ENCODE measurements at regions not wholly inside any gene's neighbourhood (a gene's known extent, or its start where the extent isn't known, plus 50 kb on each side); places are given as distances from the start of the nearest gene placed in this dataset.
A peak's percentile ranks its signal among the peaks of the same experiment; 100 is the strongest.

DNA sequence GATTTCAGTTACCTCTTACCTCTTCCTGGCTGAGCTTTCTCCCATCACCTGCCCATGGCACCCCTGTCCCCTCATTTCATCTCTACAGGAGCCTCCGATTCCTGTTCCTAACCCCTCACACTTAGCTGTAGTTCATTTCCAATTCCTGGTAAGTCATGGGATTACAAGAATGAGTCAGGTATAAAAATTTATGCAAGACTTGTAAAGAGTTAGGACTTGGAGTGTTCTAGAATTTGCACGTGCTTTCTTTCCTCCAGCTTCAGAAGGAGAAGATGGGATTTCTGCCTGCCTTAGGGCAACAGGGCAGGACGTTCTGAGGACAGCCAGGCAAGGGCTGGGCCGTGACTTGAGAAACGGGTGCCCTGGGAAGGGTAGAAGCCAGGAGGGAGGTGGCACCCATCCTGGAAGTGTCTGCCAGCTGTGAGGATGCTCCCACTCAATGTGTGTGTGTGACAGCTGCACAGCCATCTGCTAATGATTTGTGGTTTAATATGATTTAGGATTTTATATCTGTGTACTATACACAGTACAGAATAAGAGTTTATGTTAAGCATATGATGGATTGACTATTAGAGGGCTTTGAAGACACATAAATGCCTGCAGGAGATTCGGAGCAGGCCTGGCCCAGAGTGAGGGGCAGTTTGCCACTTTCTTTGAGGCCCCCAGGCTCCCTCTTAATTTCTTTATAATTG is 81.5 kb upstream of the VIPR2 start:
- DNase-seq = no peak
- H3K4me1 ChIP-seq = peaks cover 0 to 31% (median 23%) of the 10 kb centered on the region in 4 donors
- intact Hi-C loops (cut with DNase I) = no loop called here
- no peaks in the 10 kb centered on the region for H3K36me3 ChIP-seq
- H3K9me3 ChIP-seq = no peaks in the 10 kb centered on the region
- H3K27ac ChIP-seq = peak overlapping the region in 3 of 4 donors; percentile 55 to 72 (median 61)
- no peak overlapping the region for H3K4me3 ChIP-seq
- TF ChIP-seq POLR2AphosphoS5 (IDR thresholded peaks at IDR 0.05) (peak in 2 of 4 donors; percentile 8 to 51), EP300 (IDR thresholded peaks at IDR 0.05) (no peak)
- H3K27me3 ChIP-seq = no peaks in the 10 kb centered on the region
- WGBS, 2 donors = 82 to 85% methylated on average over 6 of the region's 6 CpGs

DNA sequence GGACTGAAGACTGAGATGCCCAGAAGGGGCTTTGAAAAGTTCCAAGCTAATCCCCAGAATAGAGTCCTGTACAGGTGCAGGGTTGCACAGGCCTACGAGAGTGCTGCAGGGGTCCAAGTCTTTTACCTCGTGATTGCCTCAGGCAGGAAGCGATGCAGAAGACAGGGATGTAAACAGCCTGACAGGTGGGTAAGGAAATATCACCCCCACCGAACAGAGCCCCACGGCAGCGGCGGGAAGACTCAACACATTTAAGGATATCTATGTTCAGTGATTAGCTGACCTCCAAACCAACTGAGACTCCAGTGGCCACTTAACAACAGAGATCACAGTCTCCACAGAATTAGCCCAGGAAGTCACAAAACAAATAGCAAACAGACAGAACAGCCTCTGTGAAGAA is 73.9 kb upstream of the VIPR2 start:
- TF ChIP-seq, protein P1, sequence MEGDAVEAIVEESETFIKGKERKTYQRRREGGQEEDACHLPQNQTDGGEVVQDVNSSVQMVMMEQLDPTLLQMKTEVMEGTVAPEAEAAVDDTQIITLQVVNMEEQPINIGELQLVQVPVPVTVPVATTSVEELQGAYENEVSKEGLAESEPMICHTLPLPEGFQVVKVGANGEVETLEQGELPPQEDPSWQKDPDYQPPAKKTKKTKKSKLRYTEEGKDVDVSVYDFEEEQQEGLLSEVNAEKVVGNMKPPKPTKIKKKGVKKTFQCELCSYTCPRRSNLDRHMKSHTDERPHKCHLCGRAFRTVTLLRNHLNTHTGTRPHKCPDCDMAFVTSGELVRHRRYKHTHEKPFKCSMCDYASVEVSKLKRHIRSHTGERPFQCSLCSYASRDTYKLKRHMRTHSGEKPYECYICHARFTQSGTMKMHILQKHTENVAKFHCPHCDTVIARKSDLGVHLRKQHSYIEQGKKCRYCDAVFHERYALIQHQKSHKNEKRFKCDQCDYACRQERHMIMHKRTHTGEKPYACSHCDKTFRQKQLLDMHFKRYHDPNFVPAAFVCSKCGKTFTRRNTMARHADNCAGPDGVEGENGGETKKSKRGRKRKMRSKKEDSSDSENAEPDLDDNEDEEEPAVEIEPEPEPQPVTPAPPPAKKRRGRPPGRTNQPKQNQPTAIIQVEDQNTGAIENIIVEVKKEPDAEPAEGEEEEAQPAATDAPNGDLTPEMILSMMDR (IDR thresholded peaks at IDR 0.05) = no peak
- TF ChIP-seq POLR2AphosphoS5 (IDR thresholded peaks at IDR 0.05) (no peak), EP300 (IDR thresholded peaks at IDR 0.05) (no peak), POLR2A (IDR thresholded peaks at IDR 0.05) (no peak)

GRCh38 chr7:159218170-159218569 is 73.5 kb upstream of the VIPR2 start:
- Histone ChIP-seq H3K9me3 (no peaks in the 10 kb centered on the region), H3K27me3 (no peaks in the 10 kb centered on the region), H3K4me1 (no peaks in the 10 kb centered on the region), H3K27ac (no peak overlapping the region), H3K36me3 (no peaks in the 10 kb centered on the region), H3K4me3 (no peak overlapping the region)
- 42% methylated on average over 1 of the region's 1 CpG for WGBS, 2 donors
- no peak for DNase-seq
- intact Hi-C loops (cut with DNase I) = no loop called here
- TF ChIP-seq POLR2AphosphoS5 (IDR thresholded peaks at IDR 0.05) (no peak), POLR2A (IDR thresholded peaks at IDR 0.05) (no peak), EP300 (IDR thresholded peaks at IDR 0.05) (no peak)
- TF ChIP-seq, protein P1 (IDR thresholded peaks at IDR 0.05) = no peak

More for the DNA sequence above, 73.9 kb upstream of the VIPR2 start:
- Histone ChIP-seq H3K27ac (no peak overlapping the region), H3K36me3 (no peaks in the 10 kb centered on the region), H3K4me3 (no peak overlapping the region), H3K4me1 (no peaks in the 10 kb centered on the region), H3K27me3 (no peaks in the 10 kb centered on the region), H3K9me3 (no peaks in the 10 kb centered on the region)
- no peak for DNase-seq
- intact Hi-C loops (cut with DNase I) = no loop called here
- WGBS, 2 donors = 76 to 82% methylated on average over 7 of the region's 7 CpGs

DNA sequence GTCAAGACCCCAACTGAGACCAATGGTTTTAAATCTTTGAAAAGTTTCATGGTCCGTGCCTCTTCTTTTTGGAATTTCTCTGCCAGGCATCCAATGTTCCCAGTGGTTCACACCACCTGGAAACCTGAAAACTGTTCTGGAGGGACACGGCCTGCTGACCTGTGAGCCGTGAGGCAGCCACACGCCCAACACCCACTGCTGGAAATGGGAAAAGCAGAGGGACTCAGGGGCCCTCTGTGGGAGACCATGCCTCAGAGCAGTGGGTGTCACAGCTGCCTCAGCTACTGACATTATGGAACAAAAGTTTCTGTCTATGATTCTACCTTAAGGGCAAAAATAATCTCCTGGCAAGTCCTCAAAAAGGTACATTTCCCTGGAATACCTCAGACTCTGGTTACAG is 70.4 kb upstream of the VIPR2 start:
- no peak for DNase-seq
- no peaks in the 10 kb centered on the region for H3K9me3 ChIP-seq
- no peaks in the 10 kb centered on the region for H3K36me3 ChIP-seq
- intact Hi-C loops (cut with DNase I) = no loop called here
- 89 to 93% methylated on average over 4 of the region's 4 CpGs for WGBS, 2 donors
- TF ChIP-seq EP300 (IDR thresholded peaks at IDR 0.05) (no peak), POLR2A (IDR thresholded peaks at IDR 0.05) (no peak), POLR2AphosphoS5 (IDR thresholded peaks at IDR 0.05) (no peak)
- TF ChIP-seq, protein P1 (IDR thresholded peaks at IDR 0.05) = no peak
- H3K27me3 ChIP-seq = no peaks in the 10 kb centered on the region
- peaks cover 0 to 16% (median 11%) of the 10 kb centered on the region in 4 donors for H3K4me1 ChIP-seq
- no peak overlapping the region for H3K27ac ChIP-seq
- H3K4me3 ChIP-seq = no peak overlapping the region

DNA sequence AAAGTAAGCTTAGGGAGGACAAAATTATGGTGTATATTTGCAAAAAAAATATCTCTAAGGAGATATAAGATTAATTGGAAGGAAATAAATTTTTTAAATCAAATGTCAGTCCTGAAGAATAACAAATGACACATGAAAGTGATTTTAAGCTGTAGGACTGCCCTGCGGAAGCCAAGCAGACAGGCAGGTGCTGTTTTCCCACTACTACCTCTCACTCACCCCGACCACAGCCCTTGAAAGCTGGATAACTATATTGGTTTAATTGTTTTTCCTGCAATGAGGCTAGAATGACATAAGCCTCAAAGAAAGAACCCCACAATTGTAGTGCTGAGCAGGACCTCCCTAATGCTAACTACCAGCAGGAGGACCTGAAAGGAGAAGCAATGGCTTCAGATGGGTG is 68.6 kb upstream of the VIPR2 start:
- intact Hi-C loops (cut with DNase I) = no loop called here
- TF ChIP-seq, protein P1 (IDR thresholded peaks at IDR 0.05) = no peak
- no peak for TF ChIP-seq POLR2A (IDR thresholded peaks at IDR 0.05)
- Histone ChIP-seq H3K36me3 (no peaks in the 10 kb centered on the region), H3K4me3 (no peak overlapping the region), H3K4me1 (peaks cover 0 to 16% (median 11%) of the 10 kb centered on the region in 4 donors), H3K9me3 (no peaks in the 10 kb centered on the region), H3K27ac (no peak overlapping the region), H3K27me3 (no peaks in the 10 kb centered on the region)
- WGBS, 2 donors = 66 to 80% methylated on average over 2 of the region's 2 CpGs
- no peak for DNase-seq
